HEK293 (cell line): ENCODE measurements at regions not wholly inside any gene's neighbourhood (a gene's known extent, or its start where the extent isn't known, plus 50 kb on each side); places are given as distances from the start of the nearest gene placed in this dataset.

Experiments
- CTCF ChIA-PET: fragments of 350-600 bp; formaldehyde crosslinking; extraction: SDS; loops from one replicate; lab custom pipeline; 2021; ENCODE audit warnings: antibody characterized with exemption; lab: Yijun Ruan, JAX
- POLR2A ChIA-PET: fragments of 300-600 bp; formaldehyde crosslinking; extraction: SDS; loops from one replicate; lab custom pipeline; 2020; ENCODE audit warnings: antibody characterized with exemption, inconsistent platforms; lab: Yijun Ruan, JAX
- H3K27ac ChIP-seq: fragments of 200-500 bp; sonication (Bioruptor generic); 2 replicates; pipeline ENCODE4 v1.5.1; 2014; ENCODE audit warnings: low read depth, low read length, control low read depth, inconsistent platforms; ENCODE audit errors: extremely low read depth
- H3K36me3 ChIP-seq, 2 experiments: fragments of 200-500 bp in 1 of 2; sonication (Bioruptor generic) in 1 of 2; 1 replicate in 1 of 2; 2 replicates in 1 of 2; pipeline ENCODE4 v1.5.1; 2014 to 2017; ENCODE audit warnings: inconsistent platforms in 2 of 2, low read length in 2 of 2; ENCODE audit not compliant: control insufficient read depth in 2 of 2, insufficient read depth in 1 of 2
- H3K4me1 ChIP-seq: fragments of 200-500 bp; sonication (Bioruptor generic); 2 replicates; pipeline ENCODE4 v1.5.1; 2014; ENCODE audit warnings: mild to moderate bottlenecking, low read length, inconsistent platforms; ENCODE audit not compliant: control insufficient read depth, insufficient read depth
- H3K4me3 ChIP-seq: 2 replicates; pipeline ENCODE4 v1.5.1; 2011; ENCODE audit warnings: low read depth, mild to moderate bottlenecking, control low read depth, low read length, moderate library complexity
- H3K9me3 ChIP-seq: fragments of 200-500 bp; sonication (Bioruptor generic); 2 replicates; pipeline ENCODE4 v1.5.1; 2014; ENCODE audit warnings: low read depth, low read length, inconsistent platforms; ENCODE audit not compliant: control insufficient read depth, insufficient read depth
- HOXA7 ChIP-seq: sonication (generic); formaldehyde crosslinking; IDR thresholded peaks from 2 replicates; pipeline ENCODE4 v1.8.1; 2022; ENCODE audit warnings: missing genetic modification reagents, borderline replicate concordance
- REPIN1 ChIP-seq: fragments of 450-650 bp; formaldehyde crosslinking; IDR thresholded peaks from 2 replicates; pipeline ENCODE4 v1.5.1; 2017; ENCODE audit warnings: missing biosample characterization, missing genetic modification characterization, low read depth
- ZBTB1 ChIP-seq: fragments of 450-650 bp; formaldehyde crosslinking; IDR thresholded peaks from 2 replicates; pipeline ENCODE4 v1.5.1; 2016; ENCODE audit warnings: missing biosample characterization, missing genetic modification characterization
- ZBTB20 ChIP-seq: fragments of 450-650 bp; formaldehyde crosslinking; IDR thresholded peaks from 2 replicates; pipeline ENCODE4 v1.5.1; 2016; ENCODE audit warnings: missing biosample characterization, missing genetic modification characterization
- ZBTB7A ChIP-seq: fragments of 450-650 bp; formaldehyde crosslinking; IDR thresholded peaks from 2 replicates; pipeline ENCODE4 v1.5.1; 2016; ENCODE audit warnings: low read depth, missing biosample characterization, missing genetic modification characterization
- ZEB2 ChIP-seq: fragments of 450-650 bp; formaldehyde crosslinking; IDR thresholded peaks from 2 replicates; pipeline ENCODE4 v1.5.1; 2016; ENCODE audit warnings: missing biosample characterization, missing genetic modification characterization
- ZFHX2 ChIP-seq: fragments of 450-650 bp; formaldehyde crosslinking; conservative IDR thresholded peaks from 2 replicates; pipeline ENCODE4 v1.5.1; 2016; ENCODE audit warnings: missing biosample characterization, missing genetic modification characterization
- ZNF132 ChIP-seq: fragments of 450-650 bp; formaldehyde crosslinking; IDR thresholded peaks from 2 replicates; pipeline ENCODE4 v1.5.1; 2017; ENCODE audit warnings: missing biosample characterization, missing genetic modification characterization, borderline replicate concordance
- ZNF211 ChIP-seq: fragments of 450-650 bp; formaldehyde crosslinking; IDR thresholded peaks from 2 replicates; pipeline ENCODE4 v1.5.1; 2016; ENCODE audit warnings: low read depth, missing biosample characterization, missing genetic modification characterization
- ZNF292 ChIP-seq: fragments of 450-650 bp; formaldehyde crosslinking; IDR thresholded peaks from 2 replicates; pipeline ENCODE4 v1.5.1; 2016; ENCODE audit warnings: low read depth, missing biosample characterization, missing genetic modification characterization, borderline replicate concordance
- ZNF521 ChIP-seq: fragments of 450-650 bp; formaldehyde crosslinking; IDR thresholded peaks from 2 replicates; pipeline ENCODE4 v1.5.1; 2017; ENCODE audit warnings: missing biosample characterization, mild to moderate bottlenecking, missing genetic modification characterization
- ZNF571 ChIP-seq: fragments of 450-650 bp; formaldehyde crosslinking; IDR thresholded peaks from 2 replicates; pipeline ENCODE4 v1.5.0; 2017; ENCODE audit warnings: missing biosample characterization, missing genetic modification characterization
- ZNF623 ChIP-seq: fragments of 450-650 bp; formaldehyde crosslinking; IDR thresholded peaks from 2 replicates; pipeline ENCODE4 v1.5.1; 2016; ENCODE audit warnings: missing biosample characterization, missing genetic modification characterization
- ZNF707 ChIP-seq: fragments of 450-650 bp; formaldehyde crosslinking; IDR thresholded peaks from 2 replicates; pipeline ENCODE4 v1.5.1; 2016; ENCODE audit warnings: missing biosample characterization, missing genetic modification characterization
- ZNF76 ChIP-seq: fragments of 450-650 bp; formaldehyde crosslinking; IDR thresholded peaks from 2 replicates; pipeline ENCODE4; 2016; ENCODE audit warnings: low read depth, missing biosample characterization, missing genetic modification characterization, borderline replicate concordance
- ZNF785 ChIP-seq: fragments of 450-650 bp; formaldehyde crosslinking; IDR thresholded peaks from 2 replicates; pipeline ENCODE4 v1.5.1; 2016; ENCODE audit warnings: missing biosample characterization, missing genetic modification characterization
- ZNF830 ChIP-seq: fragments of 450-650 bp; IDR thresholded peaks from 2 replicates; pipeline ENCODE4 v1.5.0; 2018; ENCODE audit warnings: missing biosample characterization, missing genetic modification characterization, low read depth, mild to moderate bottlenecking, moderate library complexity
- ZSCAN30 ChIP-seq: fragments of 450-650 bp; IDR thresholded peaks from 2 replicates; pipeline ENCODE4 v1.5.1; 2018; ENCODE audit warnings: missing biosample characterization, mild to moderate bottlenecking, missing genetic modification characterization, moderate library complexity
- TF ChIP-seq, protein P1 (sequence below): fragments of 450-650 bp; formaldehyde crosslinking; IDR thresholded peaks from 2 replicates; pipeline ENCODE4 v1.5.1; 2016; ENCODE audit warnings: missing biosample characterization, missing genetic modification characterization
- TF ChIP-seq, protein P2 (sequence below): fragments of 450-650 bp; formaldehyde crosslinking; IDR thresholded peaks from 2 replicates; pipeline ENCODE4 v1.5.1; 2016; ENCODE audit warnings: missing biosample characterization, missing genetic modification characterization
- TF ChIP-seq, protein P3 (sequence below): fragments of 450-650 bp; formaldehyde crosslinking; IDR thresholded peaks from 2 replicates; pipeline ENCODE4 v1.5.1; 2017; ENCODE audit warnings: missing biosample characterization, missing genetic modification characterization
- TF ChIP-seq, protein P4 (sequence below): fragments of 450-650 bp; formaldehyde crosslinking; IDR thresholded peaks from 2 replicates; pipeline ENCODE4 v1.5.1; 2016; ENCODE audit warnings: missing biosample characterization, missing genetic modification characterization

DNA sequence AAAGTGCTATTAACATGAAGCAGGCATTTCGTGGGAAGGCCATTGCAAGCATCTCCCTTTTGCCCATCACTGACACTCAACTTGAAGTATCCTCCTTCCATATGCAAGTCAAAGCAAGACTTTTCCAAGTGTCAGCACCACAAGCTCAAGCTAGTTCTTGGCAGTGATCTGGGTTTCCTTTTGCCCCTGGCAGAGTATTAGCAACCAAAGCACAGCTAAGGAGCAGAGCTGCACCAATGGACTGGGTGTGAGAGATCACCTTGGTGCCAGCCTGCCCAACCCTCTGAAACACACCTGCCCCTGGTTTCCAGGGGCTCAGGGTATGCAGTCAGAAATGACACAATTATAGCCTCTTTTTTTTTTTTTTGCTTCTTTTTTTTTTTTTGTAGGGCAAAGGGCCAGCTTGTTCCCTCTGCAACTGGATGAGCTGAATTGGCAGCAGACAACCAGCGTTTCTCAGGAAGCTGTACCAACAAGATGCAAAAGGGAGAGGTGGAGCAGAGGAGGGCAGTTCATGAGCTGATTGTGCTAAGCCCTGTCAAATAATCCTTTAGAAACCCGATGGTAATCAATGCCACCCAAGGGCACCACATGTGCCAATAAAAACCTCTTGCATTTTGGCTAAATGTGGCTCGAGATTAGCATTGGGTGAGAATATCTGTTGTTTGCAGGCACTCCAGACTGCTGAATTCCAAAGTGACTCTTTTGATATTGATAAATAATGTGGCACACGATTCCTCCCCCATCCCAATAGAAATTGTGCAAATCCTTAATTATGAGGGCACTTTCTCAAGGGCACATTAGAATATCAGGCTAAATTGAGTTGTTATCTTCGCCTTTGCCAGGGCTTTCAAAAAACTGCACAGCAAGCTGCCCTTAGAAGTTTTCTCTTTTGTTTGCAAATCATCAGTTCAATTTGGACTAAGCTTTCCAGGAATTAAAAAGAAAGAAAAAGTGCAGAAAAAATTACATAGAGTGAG is 192.4 kb downstream of the GAS1 start:
- TF ChIP-seq ZNF623 (no peak), HOXA7 (CRISPR knock-in tag) (no peak), ZNF76 (tag by site-specific recombination) (no peak)
- POLR2A ChIA-PET = interaction anchor here (0.7 kb wide), 1 partner anchor 12 kb away, joined by 5 read pairs; no protein-coding TSS in a partner anchor
- Histone ChIP-seq H3K4me3 (no peak overlapping the region), H3K36me3 (no peaks in the 10 kb centered on the region), H3K4me1 (no peaks in the 10 kb centered on the region), H3K27ac (no peak overlapping the region), H3K9me3 (no peaks in the 10 kb centered on the region)
- CTCF ChIA-PET = no interaction called here

DNA sequence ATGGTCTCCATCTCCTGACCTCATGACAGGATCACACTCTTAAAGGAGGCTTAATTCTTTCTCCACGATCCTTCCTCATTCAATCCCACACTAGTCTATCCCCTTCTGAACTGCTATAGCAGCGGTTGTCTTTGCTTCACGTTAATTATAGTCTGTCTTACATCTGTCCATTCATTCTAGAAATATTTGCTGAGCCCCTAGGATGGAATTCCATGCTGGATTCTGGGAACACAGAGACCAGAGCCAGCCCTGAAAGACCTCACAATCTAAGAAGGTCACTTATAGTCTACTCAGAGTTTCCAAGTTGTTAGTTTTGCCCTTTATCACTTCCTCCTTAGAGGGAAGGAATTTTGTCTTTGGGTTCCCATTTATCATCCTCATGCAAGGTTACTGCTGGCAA is 193.5 kb downstream of the GAS1 start:
- no peaks in the 10 kb centered on the region for H3K9me3 ChIP-seq
- H3K36me3 ChIP-seq = no peaks in the 10 kb centered on the region
- CTCF ChIA-PET = no interaction called here
- TF ChIP-seq, protein P1, sequence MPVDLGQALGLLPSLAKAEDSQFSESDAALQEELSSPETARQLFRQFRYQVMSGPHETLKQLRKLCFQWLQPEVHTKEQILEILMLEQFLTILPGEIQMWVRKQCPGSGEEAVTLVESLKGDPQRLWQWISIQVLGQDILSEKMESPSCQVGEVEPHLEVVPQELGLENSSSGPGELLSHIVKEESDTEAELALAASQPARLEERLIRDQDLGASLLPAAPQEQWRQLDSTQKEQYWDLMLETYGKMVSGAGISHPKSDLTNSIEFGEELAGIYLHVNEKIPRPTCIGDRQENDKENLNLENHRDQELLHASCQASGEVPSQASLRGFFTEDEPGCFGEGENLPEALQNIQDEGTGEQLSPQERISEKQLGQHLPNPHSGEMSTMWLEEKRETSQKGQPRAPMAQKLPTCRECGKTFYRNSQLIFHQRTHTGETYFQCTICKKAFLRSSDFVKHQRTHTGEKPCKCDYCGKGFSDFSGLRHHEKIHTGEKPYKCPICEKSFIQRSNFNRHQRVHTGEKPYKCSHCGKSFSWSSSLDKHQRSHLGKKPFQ (tag by site-specific recombination) = no peak
- TF ChIP-seq ZNF521 (tag by site-specific recombination) (no peak), ZNF292 (tag by site-specific recombination) (no peak), ZSCAN30 (tag by site-specific recombination) (no peak), ZNF830 (tag by site-specific recombination) (no peak), ZEB2 (tag by site-specific recombination) (no peak), ZFHX2 (no peak), ZNF211 (tag by site-specific recombination) (no peak), ZBTB1 (tag by site-specific recombination) (no peak), ZBTB20 (tag by site-specific recombination) (no peak), ZNF707 (tag by site-specific recombination) (no peak), ZNF132 (tag by site-specific recombination) (no peak), REPIN1 (tag by site-specific recombination) (no peak), ZNF785 (tag by site-specific recombination) (no peak), ZBTB7A (tag by site-specific recombination) (no peak), ZNF571 (no peak)
- TF ChIP-seq, protein P2, sequence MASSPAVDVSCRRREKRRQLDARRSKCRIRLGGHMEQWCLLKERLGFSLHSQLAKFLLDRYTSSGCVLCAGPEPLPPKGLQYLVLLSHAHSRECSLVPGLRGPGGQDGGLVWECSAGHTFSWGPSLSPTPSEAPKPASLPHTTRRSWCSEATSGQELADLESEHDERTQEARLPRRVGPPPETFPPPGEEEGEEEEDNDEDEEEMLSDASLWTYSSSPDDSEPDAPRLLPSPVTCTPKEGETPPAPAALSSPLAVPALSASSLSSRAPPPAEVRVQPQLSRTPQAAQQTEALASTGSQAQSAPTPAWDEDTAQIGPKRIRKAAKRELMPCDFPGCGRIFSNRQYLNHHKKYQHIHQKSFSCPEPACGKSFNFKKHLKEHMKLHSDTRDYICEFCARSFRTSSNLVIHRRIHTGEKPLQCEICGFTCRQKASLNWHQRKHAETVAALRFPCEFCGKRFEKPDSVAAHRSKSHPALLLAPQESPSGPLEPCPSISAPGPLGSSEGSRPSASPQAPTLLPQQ (tag by site-specific recombination) = no peak
- TF ChIP-seq, protein P3, sequence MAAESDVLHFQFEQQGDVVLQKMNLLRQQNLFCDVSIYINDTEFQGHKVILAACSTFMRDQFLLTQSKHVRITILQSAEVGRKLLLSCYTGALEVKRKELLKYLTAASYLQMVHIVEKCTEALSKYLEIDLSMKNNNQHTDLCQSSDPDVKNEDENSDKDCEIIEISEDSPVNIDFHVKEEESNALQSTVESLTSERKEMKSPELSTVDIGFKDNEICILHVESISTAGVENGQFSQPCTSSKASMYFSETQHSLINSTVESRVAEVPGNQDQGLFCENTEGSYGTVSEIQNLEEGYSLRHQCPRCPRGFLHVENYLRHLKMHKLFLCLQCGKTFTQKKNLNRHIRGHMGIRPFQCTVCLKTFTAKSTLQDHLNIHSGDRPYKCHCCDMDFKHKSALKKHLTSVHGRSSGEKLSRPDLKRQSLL (tag by site-specific recombination) = no peak
- TF ChIP-seq, protein P4, sequence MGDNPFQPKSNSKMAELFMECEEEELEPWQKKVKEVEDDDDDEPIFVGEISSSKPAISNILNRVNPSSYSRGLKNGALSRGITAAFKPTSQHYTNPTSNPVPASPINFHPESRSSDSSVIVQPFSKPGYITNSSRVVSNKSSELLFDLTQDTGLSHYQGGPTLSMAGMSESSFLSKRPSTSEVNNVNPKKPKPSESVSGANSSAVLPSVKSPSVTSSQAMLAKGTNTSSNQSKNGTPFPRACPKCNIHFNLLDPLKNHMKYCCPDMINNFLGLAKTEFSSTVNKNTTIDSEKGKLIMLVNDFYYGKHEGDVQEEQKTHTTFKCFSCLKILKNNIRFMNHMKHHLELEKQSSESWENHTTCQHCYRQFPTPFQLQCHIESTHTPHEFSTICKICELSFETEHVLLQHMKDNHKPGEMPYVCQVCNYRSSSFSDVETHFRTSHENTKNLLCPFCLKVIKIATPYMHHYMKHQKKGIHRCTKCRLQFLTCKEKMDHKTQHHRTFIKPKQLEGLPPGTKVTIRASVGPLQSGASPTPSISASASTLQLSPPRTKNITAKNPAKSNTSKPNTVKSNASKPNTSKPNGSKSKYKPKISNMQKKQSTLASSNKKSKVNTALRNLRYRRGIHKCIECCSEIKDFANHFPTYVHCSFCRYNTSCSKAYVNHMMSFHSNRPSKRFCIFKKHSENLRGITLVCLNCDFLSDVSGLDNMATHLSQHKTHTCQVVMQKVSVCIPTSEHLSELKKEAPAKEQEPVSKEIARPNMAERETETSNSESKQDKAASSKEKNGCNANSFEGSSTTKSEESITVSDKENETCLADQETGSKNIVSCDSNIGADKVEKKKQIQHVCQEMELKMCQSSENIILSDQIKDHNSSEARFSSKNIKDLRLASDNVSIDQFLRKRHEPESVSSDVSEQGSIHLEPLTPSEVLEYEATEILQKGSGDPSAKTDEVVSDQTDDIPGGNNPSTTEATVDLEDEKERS (tag by site-specific recombination) = no peak
- TF ChIP-seq, all 188 proteins: peak for 0
- POLR2A ChIA-PET = no interaction called here
- H3K27ac ChIP-seq = no peak overlapping the region
- H3K4me3 ChIP-seq = no peak overlapping the region
- no peaks in the 10 kb centered on the region for H3K4me1 ChIP-seq
